PFSK-1 (cell line): ENCODE measurements at regions not wholly inside any gene's neighbourhood (a gene's known extent, or its start where the extent isn't known, plus 50 kb on each side); places are given as distances from the start of the nearest gene placed in this dataset.

Experiments
- FOXP2 ChIP-seq: optimal IDR thresholded peaks from 2 replicates; pipeline ENCODE3; 2011; ENCODE audit warnings: borderline replicate concordance, control low read depth, inconsistent platforms; ENCODE audit not compliant: insufficient read depth; ENCODE audit errors: extremely low read length, extremely low read depth
- POLR2AphosphoS5 ChIP-seq: IDR thresholded peaks from 2 replicates; pipeline ENCODE4 v1.6.1; 2012; ENCODE audit warnings: low read depth, mild to moderate bottlenecking, control low read depth, low read length, moderate library complexity
- REST ChIP-seq, 2 experiments: IDR thresholded peaks; 2 replicates each; pipeline versions ENCODE4 v1.6.1 to v1.8.0; 2011 to 2012; ENCODE audit warnings: low read depth in 2 of 2, low read length in 2 of 2, control low read depth in 1 of 2, inconsistent platforms in 1 of 2, mild to moderate bottlenecking in 1 of 2, moderate library complexity in 1 of 2; ENCODE audit not compliant: insufficient read depth in 1 of 2
- SIN3A ChIP-seq: IDR thresholded peaks from 2 replicates; pipeline ENCODE4 v1.6.1; 2012; ENCODE audit warnings: mild to moderate bottlenecking, low read length, moderate library complexity, borderline replicate concordance; ENCODE audit not compliant: insufficient read depth
- TAF1 ChIP-seq: IDR thresholded peaks from 2 replicates; pipeline ENCODE4 v1.6.1; 2012; ENCODE audit warnings: low read length, control low read depth, borderline replicate concordance; ENCODE audit not compliant: insufficient read depth

- TF ChIP-seq TAF1: no peak
- no peak for TF ChIP-seq FOXP2
- no peak for TF ChIP-seq SIN3A
- TF ChIP-seq POLR2AphosphoS5: no peak
- no peak for TF ChIP-seq REST (IDR thresholded peaks at IDR 0.05; ENCODE audit: insufficient read depth in 1 of 2, low read depth in 2 of 2, low read length in 2 of 2)
These were observed 70.5 kb downstream of the PLXNA1 start for GRCh38 chr3:127053450-127053849.

- TF ChIP-seq FOXP2 (no peak), REST (IDR thresholded peaks at IDR 0.05; ENCODE audit: insufficient read depth in 1 of 2, low read depth in 2 of 2, low read length in 2 of 2) (no peak), SIN3A (no peak), POLR2AphosphoS5 (no peak), TAF1 (no peak)
These were observed 71.1 kb downstream of the PLXNA1 start for GRCh38 chr3:127053979-127054378.

GRCh38 chr3:127056281-127056680 is 73.4 kb downstream of the PLXNA1 start:
- TF ChIP-seq POLR2AphosphoS5 (no peak), TAF1 (no peak), REST (IDR thresholded peaks at IDR 0.05; ENCODE audit: insufficient read depth in 1 of 2, low read depth in 2 of 2, low read length in 2 of 2) (no peak), FOXP2 (no peak), SIN3A (no peak)

GRCh38 chr3:127056976-127057375 is 74.1 kb downstream of the PLXNA1 start:
- TF ChIP-seq REST (IDR thresholded peaks at IDR 0.05; ENCODE audit: insufficient read depth in 1 of 2, low read depth in 2 of 2, low read length in 2 of 2): no peak
- TF ChIP-seq TAF1: no peak
- no peak for TF ChIP-seq SIN3A
- TF ChIP-seq POLR2AphosphoS5: no peak
- TF ChIP-seq FOXP2: no peak

- no peak for TF ChIP-seq TAF1
- no peak for TF ChIP-seq SIN3A
- TF ChIP-seq POLR2AphosphoS5: no peak
- no peak for TF ChIP-seq FOXP2
- TF ChIP-seq REST (IDR thresholded peaks at IDR 0.05; ENCODE audit: insufficient read depth in 1 of 2, low read depth in 2 of 2, low read length in 2 of 2): no peak
These were observed 76.2 kb downstream of the PLXNA1 start for GRCh38 chr3:127059072-127059471.
